Muscle of arm (tissue), 1 donor: ENCODE measurements at regions not wholly inside any gene's neighbourhood (a gene's known extent, or its start where the extent isn't known, plus 50 kb on each side); places are given as distances from the start of the nearest gene placed in this dataset.
A peak's percentile ranks its signal among the peaks of the same experiment; 100 is the strongest.

Source experiments
- DNase-seq: peaks from one replicate; pipeline ENCODE4 v3.0.0-alpha.2; 2013

DNA sequence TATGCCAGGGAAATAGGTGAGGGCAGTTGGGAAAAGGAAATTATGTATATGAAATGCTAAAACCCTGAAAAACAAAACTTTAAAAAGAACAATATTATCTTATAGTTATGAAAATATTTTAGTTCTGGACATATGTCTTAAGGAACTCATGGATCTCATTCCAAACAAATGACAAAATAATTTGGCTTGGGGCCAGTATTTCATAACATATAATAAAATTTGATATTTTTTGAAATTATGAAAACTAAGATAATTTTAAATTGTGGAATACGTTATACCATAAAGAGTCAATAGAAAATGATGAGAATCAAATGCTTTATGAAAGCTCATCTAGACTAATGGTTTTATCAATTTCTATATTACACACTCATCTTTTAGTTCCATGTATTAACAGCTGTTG is 173.8 kb upstream of the DCN start:
- DNase-seq = no peak

DNA sequence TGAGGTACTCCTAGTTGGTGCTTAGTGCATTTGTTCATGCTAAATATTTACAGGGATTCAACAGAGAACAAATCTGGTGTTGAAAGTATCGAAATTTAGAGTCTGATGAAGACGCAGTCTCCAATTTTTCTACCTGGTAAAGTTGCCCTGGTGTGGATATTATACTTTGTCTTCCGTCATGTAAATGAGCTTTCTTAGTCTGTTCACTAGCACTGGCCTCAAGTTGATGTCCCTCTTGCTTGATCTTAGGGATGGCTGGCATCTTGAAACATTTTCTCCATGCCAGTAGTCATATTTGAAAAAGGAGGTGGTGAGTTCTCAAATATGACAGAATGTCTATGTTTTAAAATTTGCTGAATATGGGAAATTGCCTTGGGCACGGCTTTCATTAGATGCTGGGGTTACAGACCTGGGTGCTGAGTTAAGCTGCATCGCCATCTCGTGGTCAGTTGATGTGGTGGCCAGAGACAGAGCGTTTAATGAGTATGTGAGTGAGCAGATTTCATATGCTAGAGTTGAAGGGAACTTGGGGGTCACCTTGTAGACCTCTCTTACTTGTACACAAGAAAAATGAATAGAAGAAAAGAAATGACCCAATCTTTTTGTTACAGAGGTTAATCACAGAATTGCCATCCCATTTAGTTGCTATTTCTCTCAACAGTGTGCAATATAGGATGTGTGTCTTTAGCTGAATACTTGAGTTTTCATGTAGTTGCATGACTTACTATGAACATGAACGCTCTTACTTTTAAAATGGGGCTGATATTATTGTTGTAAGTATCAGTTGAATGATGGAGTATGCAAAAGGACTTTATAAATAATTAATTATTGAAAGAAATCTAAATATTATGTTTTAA is 172.8 kb upstream of the DCN start:
- DNase-seq = peak; percentile 84

DNA sequence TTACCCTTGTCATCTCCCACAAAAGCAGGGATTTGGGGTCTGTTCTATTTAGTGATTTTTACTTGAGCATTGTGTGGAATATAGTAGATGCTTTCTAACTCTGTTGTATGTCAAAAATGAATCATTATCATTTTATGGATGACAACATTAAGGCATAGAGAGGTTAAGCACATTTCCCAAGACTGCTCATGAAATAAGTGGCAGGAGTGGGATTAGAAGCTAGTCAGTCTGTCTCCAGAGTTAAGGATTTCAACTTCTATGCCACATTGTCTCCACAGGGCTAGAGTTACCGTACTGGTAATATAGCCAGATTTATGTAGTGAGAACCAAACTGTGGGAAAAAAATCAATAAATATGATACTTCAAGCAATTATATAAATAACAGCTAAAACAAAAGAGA is 170.6 kb upstream of the DCN start:
- DNase-seq = no peak

DNA sequence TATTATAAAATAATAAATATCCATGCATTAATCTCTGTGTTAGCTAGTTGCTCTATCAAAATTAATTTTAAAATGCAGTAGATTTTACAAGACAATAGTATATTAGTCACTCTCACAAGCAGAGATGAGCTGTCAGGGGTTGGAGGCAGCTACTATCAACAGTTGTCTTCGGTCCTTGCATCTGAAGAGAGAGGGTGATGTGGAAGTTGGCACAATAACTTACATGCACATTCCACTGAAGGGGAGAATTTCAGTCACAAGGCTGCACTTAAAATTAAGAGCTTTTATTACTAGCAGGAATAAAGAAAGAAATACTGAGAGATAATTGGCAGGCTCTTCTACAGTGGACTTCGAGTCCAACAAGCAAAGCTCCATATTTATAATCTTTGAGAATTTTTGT is 166.9 kb upstream of the DCN start:
- DNase-seq = no peak

DNA sequence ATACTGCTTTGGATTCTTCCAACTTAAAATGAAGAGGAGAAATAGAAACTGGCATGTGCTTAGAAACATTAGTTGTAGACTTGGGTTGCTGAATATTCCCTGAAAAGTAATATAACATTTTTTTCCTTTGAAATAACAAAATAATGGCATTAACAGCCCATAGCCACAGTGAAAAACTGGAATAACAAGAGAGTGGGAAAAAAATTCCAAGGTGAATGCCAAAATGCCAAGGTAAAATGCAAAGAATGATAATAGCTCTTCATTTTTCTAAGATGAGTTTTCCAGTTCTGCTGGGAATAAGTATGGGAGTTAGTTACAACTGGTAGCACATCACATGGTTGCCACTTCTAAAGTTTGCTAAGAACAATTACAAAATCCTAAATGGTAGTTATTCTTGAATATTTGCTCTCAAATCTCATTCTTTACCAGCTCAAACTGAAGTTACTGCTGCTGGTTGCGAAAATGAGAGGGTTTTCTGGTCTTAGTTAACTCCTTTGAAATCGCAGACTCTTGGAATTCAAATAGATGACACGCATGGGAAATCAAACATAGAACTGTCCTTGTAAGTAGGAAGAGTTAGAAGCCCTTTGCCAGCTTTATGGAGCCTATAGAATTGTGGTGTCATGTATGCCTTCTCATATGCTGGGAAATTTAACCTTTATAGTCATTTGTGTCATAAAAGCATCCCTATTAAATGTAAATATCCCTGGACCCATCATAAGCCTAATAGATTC is 165.0 kb upstream of the DCN start:
- no peak for DNase-seq

DNA sequence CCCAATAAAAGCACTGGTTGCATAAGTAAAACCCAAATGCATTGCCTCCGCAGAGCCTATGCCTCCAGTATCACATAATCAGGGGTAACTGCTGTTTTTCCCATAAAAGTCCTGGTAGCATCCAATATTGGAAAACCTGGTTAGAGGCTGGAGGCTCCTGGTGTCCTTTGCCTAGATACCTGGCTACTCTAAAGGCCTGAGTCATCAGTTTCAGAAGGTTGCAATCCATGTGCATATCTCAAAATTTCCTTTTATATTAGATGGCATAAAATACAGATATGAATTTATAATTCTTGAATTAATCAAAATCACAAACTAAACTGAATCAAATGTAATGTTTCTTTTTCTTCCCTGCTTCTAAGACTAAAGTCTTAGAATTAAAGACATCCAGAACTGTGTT is 164.2 kb upstream of the DCN start:
- no peak for DNase-seq

DNA sequence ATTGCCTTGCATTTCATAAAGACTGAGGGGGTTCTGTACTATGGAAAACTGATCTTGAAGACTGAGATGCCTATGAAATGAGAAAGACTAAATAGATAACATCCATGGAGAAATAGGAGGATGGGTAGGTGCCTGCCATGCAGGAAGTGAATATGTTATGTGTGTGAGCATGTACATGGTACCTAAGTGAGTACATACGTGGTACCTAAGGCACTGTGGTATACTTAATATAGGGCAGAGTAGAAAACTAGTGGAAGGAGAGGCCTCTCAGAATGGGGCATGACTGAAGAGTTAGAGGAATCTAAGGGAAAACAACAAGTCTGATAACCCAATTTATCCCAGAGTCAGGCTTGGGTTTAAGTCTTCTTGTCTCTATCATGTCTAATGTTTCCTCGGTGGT is 161.8 kb upstream of the DCN start:
- DNase-seq = no peak

DNA sequence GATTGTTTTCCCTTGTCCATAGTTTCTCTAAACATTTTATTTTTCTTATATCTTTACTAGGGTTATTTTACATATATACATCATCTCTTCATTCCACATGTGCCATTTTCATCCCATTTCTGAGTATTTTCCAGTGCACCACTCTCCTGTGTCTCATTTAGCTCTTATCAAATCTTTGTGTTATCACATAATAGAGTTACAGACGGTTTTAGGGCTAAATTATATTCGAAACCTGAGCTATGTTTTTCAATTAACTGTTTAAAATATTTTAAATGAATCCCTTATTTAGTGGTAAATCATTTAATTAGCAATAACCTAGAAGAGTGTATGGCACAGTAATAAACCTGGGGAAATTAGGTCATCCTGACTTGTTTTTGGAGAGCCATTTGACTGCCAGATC is 160.4 kb upstream of the DCN start:
- DNase-seq = no peak

DNA sequence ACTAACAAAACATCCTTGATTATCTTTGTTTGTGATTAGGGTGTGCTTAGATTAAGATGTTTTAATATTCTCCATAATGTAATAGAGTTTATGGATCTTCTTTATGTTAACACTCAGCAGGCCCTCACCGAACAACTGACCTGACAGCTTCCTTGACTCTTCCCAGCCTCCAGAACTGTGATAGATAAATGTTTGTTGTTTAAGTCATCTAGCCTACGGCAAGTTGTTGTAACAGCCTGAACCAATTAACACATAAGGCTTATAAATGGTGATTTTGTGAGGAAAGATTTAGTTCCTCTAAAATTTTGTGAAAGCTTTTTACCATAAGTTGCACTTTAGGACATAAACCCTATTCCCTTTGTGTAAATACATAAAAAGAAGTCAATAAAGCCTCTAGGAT is 156.5 kb upstream of the DCN start:
- DNase-seq = no peak

DNA sequence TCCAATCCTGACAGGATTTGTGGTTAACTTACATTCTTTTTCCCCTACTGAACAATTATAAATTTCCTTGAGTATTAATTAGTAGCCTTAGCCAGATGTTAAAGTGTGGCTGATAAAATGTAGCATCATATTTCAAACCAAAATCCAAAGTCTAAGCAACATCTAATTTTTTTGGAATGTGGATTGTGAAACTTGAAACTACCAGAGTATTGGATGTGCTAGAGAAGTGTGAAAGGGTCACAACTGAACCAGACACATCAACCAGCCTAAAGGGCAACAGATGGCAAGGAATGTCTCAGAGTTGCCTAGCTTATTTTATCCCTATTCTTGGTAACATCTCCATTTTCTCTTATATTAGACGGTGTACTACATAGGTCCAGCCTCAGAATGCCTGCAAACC is 153.1 kb upstream of the DCN start:
- no peak for DNase-seq

DNA sequence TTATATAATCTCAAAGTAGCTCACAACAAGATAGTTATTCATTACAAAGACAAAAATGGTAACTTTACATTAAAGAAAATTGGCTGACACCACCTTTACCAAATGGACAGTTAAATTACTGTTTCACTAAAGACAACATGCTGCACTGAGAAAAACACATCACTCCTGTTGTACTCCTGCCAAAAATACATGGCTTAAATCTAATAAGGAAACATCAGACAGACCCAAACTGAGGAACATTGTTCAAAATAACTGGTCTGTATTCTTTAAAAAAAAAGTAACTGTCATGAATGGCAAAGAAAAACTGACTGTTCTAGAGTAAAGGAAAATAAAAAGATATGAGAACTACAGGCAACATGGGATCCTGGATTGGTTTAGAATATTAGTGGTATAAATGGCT is 151.3 kb upstream of the DCN start:
- DNase-seq = no peak

DNA sequence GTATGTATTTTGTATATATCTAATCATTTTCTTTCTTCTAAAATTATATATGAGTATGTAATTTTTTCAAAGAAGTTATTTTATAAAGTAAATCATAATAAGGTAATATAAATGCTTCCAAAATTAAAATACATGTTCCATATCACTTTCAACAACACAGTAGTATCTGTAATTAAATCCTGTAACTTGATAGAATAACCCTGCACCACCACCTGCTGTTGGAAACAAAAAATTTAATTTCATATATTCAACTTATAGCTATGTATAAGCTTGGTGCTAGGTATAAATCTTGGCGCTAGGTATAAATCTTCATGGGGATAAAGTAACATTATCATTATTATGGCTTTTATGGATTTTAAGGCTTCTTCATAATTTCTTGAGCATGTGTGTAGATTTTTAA is 149.7 kb upstream of the DCN start:
- no peak for DNase-seq

DNA sequence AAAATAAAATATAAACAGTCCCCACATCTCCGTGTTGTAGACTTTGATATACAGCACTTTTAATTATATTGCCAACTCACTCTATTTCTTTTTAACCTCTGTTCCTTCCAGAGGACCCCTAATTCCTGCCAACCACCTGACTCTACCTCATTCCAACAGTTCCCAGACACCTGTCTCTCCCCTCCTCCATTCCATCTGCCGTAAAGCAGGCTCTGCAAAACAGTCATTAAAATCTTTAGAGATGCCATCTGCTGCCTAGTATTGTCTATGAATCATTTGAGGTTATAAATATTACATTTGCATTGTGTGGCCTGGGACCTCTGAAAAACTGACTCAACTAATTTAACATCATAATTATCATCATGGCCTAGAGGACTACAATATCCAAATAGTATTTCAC is 148.8 kb upstream of the DCN start:
- no peak for DNase-seq

DNA sequence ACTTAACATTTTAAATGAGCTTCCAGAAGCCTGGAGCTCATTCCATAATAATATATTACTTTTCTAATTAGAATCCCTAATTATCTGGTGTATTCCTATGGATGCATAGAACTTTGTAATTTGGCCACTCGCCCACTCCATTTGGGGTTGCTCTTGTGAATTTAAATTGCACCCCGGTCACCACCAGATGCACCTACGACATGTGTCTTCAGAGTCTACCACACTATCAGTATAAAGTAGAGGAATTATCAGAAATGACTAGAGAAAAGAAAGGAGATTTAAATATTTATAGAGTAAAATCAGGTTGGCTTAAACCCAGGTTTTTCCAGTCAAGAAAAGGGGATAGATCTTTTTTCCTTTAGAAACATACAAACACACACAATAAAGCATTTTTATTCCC is 145.8 kb upstream of the DCN start:
- DNase-seq = no peak

DNA sequence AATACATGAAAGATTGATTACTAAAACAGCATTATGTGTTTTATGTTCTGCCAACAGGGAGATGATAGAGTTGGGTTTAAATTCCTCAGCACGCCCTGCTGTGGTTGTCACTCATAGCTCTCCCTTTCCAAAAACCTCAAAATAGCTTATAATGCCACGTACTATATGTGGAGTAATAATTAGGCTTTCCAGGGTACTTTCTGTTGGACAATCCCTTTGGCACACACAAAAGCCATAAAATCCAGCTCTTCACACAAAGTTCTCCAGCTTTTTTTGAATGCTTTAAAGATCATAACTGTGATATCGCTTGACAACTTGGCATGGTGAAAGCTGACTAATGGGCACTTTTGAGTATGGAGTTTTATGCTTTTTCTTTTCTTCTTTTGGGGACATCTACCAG is 145.3 kb upstream of the DCN start:
- peak; percentile 63 for DNase-seq

DNA sequence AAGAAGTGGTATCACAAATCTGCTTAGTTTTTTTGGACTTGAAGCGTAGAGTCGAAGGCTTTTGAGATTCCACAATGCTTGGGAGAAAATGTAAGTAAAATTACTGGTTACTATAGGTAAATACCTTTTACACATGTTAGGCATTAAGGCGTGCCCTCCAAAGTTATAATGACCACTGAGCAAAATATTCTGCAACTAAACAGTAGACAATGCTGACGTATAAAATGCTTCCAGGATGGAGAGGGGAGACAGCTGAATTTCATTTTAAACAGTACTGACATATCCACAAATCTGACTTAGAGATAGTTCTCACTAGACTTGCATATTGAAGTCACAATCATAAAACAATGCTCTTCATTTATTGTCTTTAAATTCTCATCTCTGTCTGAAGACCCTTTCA is 144.5 kb upstream of the DCN start:
- DNase-seq = peak; percentile 81

DNA sequence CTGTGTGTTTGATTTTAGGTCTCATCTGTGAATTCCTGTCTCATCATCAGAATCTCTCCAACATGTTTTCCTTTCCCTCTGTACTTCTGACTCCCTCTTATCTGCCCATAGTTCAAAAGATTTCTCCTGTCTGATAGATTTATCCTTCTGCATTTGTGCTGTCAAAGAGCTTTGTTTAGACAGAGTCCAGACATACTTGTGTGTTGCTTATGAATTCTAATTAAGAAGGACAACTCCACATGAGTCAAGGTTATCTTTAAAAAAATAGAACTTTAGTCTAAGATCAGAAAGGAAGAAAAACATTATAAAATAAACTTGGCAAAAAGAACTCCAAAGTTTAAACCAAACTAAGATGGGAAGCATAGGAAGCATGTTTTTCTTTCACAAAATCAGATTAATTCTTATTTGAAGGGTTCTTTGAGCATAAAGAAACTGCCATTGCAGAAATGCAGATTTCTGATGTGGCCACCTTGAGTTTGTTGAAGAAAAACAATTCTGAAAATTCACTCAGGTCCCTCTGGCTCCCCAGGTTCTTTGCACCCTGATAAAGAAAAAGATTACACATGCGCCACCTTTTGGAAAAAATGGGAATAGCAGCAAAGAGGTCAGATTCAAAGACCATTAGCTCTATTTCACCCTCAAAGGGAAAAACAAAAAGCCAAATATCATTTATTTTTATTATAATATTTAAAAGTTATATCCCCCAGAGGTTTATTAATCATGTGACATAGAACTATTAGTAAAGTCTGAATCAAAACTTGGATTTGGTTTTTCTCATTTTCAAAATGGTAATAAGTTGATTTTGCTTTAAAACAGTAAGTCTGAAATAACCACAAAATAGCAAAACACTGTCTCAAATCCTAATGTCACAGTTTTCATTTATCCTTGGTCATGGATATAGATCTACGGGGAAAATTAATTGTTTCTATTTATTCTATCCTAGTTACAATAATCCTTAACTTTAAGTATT is 143.7 kb upstream of the DCN start:
- peak; percentile 95 for DNase-seq

DNA sequence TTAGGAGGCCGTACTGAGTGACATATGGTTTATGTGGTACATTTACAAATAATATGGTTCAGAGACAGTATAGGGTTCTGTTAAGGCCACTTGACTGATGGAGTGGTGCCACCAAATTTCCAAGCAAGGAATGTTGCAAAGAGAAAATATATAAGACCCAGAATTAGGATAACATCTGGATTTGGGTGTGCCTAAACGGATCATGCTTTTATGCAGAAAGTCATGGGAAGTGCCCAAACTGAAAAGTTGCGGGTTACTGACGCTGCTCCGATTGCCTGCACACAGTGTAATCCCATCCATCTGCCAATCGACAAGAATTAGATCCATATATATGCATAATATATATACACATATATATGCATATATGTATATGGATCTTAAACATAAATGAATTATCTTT is 138.4 kb upstream of the DCN start:
- DNase-seq = no peak

DNA sequence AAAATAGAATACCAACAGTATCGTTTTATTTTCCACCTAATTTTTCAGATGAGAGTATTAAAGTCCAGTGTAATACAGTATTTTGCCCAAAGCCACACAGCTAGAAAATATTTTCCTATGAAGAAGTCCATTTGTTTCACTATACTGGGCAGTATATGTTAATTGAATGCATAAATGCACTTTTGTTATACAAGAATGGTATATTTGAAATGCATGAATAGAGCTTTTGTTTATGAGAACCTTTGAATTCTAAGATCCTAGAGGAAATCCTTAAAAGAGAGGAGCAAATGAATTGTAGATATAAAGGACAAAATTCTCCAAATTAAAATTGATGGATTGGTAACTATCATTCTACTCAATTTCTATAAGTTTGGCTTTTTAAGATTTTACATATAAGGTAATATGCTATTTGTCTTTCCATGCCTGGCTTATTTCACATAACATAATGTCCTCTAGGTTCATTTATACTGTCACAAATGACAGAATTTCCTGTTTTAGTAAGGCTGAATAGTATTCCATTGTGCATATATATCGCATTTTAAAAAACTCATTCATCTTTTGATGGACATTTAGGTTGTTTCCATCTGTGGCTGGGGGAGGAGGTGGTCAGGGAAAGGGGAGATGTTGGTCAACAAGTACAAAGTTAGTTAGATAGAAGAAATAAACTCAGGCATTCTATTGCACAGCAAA is 136.6 kb upstream of the DCN start:
- no peak for DNase-seq

DNA sequence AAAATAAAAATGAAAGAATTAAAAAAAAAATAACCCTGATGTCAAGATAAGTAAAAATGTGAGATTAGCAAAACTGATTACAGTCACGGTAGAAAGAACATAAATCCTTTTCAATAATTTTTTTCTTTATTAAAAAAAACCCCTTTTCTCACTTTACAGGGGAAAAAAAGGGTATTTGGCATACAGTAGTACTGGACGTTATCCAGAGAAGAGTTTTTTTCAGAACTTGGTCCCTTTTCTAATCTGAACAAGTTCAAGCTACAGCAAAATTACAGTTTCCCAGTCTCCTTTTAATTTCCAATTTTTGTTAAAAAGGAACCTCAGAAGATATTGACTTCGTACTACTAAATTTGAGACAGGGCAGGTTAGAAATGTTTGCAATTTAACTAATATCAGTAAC is 134.7 kb upstream of the DCN start:
- no peak for DNase-seq

DNA sequence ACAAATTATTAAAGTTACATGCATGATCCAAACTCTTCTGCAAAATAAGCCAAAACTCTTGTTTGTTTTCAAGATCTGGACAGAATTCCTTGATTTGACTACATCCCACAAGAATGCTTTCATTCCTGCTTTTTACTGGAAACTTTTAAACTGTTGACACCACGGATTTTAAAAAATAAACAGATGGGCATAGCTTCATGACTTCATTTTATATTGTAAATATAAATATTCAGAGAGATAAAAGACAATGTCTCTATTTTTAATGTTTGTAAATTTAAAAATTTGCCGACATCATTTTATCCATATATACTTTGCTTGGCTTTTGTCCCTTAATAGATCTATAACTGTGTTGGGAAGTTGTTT is 134.3 kb upstream of the DCN start:
- no peak for DNase-seq
